ENCODE measurements at regions not wholly inside any gene's neighbourhood (a gene's known extent, or its start where the extent isn't known, plus 50 kb on each side); places are given as distances from the start of the nearest gene placed in this dataset.

DNA sequence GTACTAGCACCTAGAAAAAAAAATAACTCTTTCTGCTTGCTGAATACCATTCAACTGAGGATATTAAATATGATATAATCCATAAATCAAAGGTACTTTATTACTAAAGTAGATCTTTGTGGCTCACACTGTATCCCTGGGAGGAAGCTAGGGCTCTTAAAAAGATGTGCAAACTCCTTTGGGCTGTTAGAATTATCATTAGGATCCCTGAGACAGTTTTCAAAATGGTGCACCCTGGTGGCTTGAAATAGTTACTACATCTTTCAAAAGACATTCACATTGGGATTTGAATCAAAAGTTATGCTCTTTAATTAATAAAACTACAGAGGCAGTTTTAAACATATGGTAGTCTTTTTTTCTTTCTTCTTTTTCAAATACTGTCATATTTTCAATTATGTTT lies 228.5 kb upstream of the G2E3 start:
- Histone ChIP-seq H3K4me1 (ENCODE audit: low read depth, poor library complexity, severe bottlenecking) (no peaks in the 10 kb centered on the region), H2AFZ (ENCODE audit: low read depth) (no peak overlapping the region), H4K20me1 (ENCODE audit: insufficient read depth) (no peaks in the 10 kb centered on the region), H3K79me2 (ENCODE audit: insufficient read depth, low read depth) (no peaks in the 10 kb centered on the region), H3K27ac (no peak overlapping the region), H3K4me2 (no peak overlapping the region), H3K4me3 (IDR thresholded peaks at IDR 0.05; ENCODE audit: insufficient read depth, low read depth, low read length) (no peak overlapping the region), H3K36me3 (ENCODE audit: insufficient read depth) (no peaks in the 10 kb centered on the region), H3K27me3 (ENCODE audit: insufficient read depth, low read depth) (no peaks in the 10 kb centered on the region), H3K9ac (no peak overlapping the region)
- TF ChIP-seq, protein P1, sequence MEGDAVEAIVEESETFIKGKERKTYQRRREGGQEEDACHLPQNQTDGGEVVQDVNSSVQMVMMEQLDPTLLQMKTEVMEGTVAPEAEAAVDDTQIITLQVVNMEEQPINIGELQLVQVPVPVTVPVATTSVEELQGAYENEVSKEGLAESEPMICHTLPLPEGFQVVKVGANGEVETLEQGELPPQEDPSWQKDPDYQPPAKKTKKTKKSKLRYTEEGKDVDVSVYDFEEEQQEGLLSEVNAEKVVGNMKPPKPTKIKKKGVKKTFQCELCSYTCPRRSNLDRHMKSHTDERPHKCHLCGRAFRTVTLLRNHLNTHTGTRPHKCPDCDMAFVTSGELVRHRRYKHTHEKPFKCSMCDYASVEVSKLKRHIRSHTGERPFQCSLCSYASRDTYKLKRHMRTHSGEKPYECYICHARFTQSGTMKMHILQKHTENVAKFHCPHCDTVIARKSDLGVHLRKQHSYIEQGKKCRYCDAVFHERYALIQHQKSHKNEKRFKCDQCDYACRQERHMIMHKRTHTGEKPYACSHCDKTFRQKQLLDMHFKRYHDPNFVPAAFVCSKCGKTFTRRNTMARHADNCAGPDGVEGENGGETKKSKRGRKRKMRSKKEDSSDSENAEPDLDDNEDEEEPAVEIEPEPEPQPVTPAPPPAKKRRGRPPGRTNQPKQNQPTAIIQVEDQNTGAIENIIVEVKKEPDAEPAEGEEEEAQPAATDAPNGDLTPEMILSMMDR (conservative IDR thresholded peaks at IDR 0.05; ENCODE audit: low read depth, low read length): peak; percentile 45

DNA sequence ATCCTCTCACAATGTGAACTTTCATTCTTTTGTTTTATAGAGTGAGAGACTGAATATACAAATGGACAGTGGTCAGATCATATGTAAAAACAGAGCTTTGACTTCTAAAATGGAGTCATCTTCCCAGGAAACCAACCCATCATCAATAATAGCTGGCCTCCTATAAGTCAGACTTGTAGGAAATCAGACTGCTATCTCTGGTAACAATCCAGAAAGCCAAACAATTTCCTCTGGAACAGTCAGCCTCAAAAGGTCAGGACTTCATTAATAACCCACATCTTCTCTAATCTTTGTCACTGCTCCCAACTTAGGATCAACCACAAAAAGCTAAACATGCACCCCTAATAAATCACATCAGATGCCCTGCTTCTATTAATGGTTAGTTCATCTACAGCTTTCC lies 227.9 kb upstream of the G2E3 start:
- no peaks in the 10 kb centered on the region for H3K27me3 ChIP-seq (ENCODE audit: insufficient read depth, low read depth)
- no peak overlapping the region for H3K4me3 ChIP-seq (IDR thresholded peaks at IDR 0.05; ENCODE audit: insufficient read depth, low read depth, low read length)
- no peak overlapping the region for H3K9ac ChIP-seq
- no peak overlapping the region for H2AFZ ChIP-seq (ENCODE audit: low read depth)
- H3K4me1 ChIP-seq (ENCODE audit: low read depth, poor library complexity, severe bottlenecking): no peaks in the 10 kb centered on the region
- no peak overlapping the region for H3K27ac ChIP-seq
- no peaks in the 10 kb centered on the region for H3K79me2 ChIP-seq (ENCODE audit: insufficient read depth, low read depth)
- H3K36me3 ChIP-seq (ENCODE audit: insufficient read depth): no peaks in the 10 kb centered on the region
- no peaks in the 10 kb centered on the region for H4K20me1 ChIP-seq (ENCODE audit: insufficient read depth)
- TF ChIP-seq, protein P1 (conservative IDR thresholded peaks at IDR 0.05; ENCODE audit: low read depth, low read length): no peak
- H3K4me2 ChIP-seq: no peak overlapping the region

DNA sequence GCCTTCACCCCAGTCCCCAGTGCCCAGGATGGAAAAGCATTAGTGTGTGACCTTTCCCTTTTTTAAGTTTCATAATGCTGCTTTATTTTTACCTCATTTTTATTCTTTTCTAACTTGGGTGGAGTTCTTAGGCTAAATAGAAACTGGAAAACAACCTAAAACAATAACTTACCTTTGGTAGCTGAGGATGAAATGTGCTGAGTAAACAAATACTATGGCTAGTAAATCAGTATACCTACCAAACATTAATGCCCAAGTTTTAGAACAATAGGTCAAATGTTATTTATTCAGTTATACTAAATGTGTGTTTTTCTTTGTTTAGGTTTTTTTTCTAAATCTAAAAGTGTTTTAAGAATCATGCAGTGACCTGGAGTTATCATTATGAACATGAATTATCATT lies 226.6 kb upstream of the G2E3 start:
- Histone ChIP-seq H3K27me3 (ENCODE audit: insufficient read depth, low read depth) (no peaks in the 10 kb centered on the region), H2AFZ (ENCODE audit: low read depth) (no peak overlapping the region), H3K36me3 (ENCODE audit: insufficient read depth) (no peaks in the 10 kb centered on the region), H3K4me2 (no peak overlapping the region), H4K20me1 (ENCODE audit: insufficient read depth) (no peaks in the 10 kb centered on the region), H3K79me2 (ENCODE audit: insufficient read depth, low read depth) (no peaks in the 10 kb centered on the region), H3K4me1 (ENCODE audit: low read depth, poor library complexity, severe bottlenecking) (no peaks in the 10 kb centered on the region), H3K4me3 (IDR thresholded peaks at IDR 0.05; ENCODE audit: insufficient read depth, low read depth, low read length) (no peak overlapping the region), H3K27ac (no peak overlapping the region), H3K9ac (no peak overlapping the region)
- TF ChIP-seq, protein P1 (conservative IDR thresholded peaks at IDR 0.05; ENCODE audit: low read depth, low read length): no peak

DNA sequence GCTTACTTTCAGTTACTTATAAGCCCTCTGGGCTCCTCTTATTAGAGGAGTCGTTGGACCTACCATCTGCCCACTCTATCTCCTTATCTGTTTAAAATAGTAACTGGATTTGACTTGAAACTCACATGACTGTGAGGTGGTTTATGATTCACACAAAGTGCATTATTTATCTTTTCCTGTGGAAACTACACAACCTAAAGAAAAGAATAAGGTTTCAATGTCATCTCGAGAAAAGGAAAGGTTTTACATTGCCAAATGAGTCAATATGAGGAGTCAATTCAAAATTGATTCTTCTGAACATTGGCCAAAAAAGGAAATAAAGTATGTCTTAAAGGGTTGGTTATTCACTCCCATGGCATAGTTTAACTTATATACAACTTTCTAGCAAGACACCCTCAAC lies 225.0 kb upstream of the G2E3 start:
- TF ChIP-seq, protein P1 (conservative IDR thresholded peaks at IDR 0.05; ENCODE audit: low read depth, low read length): no peak
- Histone ChIP-seq H3K9ac (no peak overlapping the region), H3K79me2 (ENCODE audit: insufficient read depth, low read depth) (no peaks in the 10 kb centered on the region), H3K4me3 (IDR thresholded peaks at IDR 0.05; ENCODE audit: insufficient read depth, low read depth, low read length) (no peak overlapping the region), H4K20me1 (ENCODE audit: insufficient read depth) (no peaks in the 10 kb centered on the region), H3K27me3 (ENCODE audit: insufficient read depth, low read depth) (no peaks in the 10 kb centered on the region), H2AFZ (ENCODE audit: low read depth) (no peak overlapping the region), H3K36me3 (ENCODE audit: insufficient read depth) (no peaks in the 10 kb centered on the region), H3K4me1 (ENCODE audit: low read depth, poor library complexity, severe bottlenecking) (no peaks in the 10 kb centered on the region), H3K27ac (no peak overlapping the region), H3K4me2 (no peak overlapping the region)

DNA sequence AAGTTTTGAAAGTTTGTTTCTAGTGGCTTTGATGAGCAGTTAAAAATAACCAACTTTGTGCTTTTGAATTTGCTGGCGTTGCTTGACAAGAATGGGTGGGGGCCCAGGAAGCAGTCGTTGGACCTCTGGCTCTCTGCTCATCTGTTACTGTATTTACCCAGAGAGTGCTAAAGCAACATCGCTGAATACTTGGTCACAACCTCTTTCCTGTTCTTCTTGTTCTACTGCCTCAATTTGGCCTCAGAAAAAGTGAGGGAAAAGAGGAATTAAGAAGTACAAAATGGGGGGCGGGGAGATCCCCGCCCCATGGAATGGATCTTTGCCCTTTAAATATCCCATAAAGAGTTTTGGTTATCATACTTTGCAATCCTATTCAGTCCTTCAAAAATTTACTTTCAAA lies 221.5 kb upstream of the G2E3 start:
- H2AFZ ChIP-seq (ENCODE audit: low read depth): no peak overlapping the region
- no peaks in the 10 kb centered on the region for H4K20me1 ChIP-seq (ENCODE audit: insufficient read depth)
- no peaks in the 10 kb centered on the region for H3K27me3 ChIP-seq (ENCODE audit: insufficient read depth, low read depth)
- no peak overlapping the region for H3K27ac ChIP-seq
- no peaks in the 10 kb centered on the region for H3K4me1 ChIP-seq (ENCODE audit: low read depth, poor library complexity, severe bottlenecking)
- H3K36me3 ChIP-seq (ENCODE audit: insufficient read depth): no peaks in the 10 kb centered on the region
- no peak overlapping the region for H3K4me3 ChIP-seq (IDR thresholded peaks at IDR 0.05; ENCODE audit: insufficient read depth, low read depth, low read length)
- no peaks in the 10 kb centered on the region for H3K79me2 ChIP-seq (ENCODE audit: insufficient read depth, low read depth)
- TF ChIP-seq, protein P1 (conservative IDR thresholded peaks at IDR 0.05; ENCODE audit: low read depth, low read length): no peak
- no peak overlapping the region for H3K9ac ChIP-seq
- H3K4me2 ChIP-seq: no peak overlapping the region

All from KMS-11 (cell line).